SU-DHL-6 (cell line): ENCODE measurements at regions not wholly inside any gene's neighbourhood (a gene's known extent, or its start where the extent isn't known, plus 50 kb on each side); places are given as distances from the start of the nearest gene placed in this dataset.

Experiments used
- CTCF ChIP-seq: fragments of 200-600 bp; sonication (generic); IDR thresholded peaks from one replicate; pipeline ENCODE4 v1.5.1; 2017; ENCODE audit warnings: antibody characterized with exemption, mild to moderate bottlenecking, low read length, moderate library complexity; ENCODE audit not compliant: insufficient read depth, poor library complexity, severe bottlenecking
- EZH2phosphoT487 ChIP-seq: fragments of 200-600 bp; sonication (generic), shearing (Covaris generic); conservative IDR thresholded peaks from 2 replicates; pipeline ENCODE4 v1.6.1; 2018; ENCODE audit warnings: mild to moderate bottlenecking, antibody characterized with exemption, low read length, moderate library complexity, mixed read lengths

- TF ChIP-seq CTCF = no peak
- TF ChIP-seq EZH2phosphoT487 = no peak
Observed at GRCh38 chrX:45524296-45524695, 323.6 kb upstream of the DIPK2B start.
